HFFc6 (cell line): ENCODE measurements at regions not wholly inside any gene's neighbourhood (a gene's known extent, or its start where the extent isn't known, plus 50 kb on each side); places are given as distances from the start of the nearest gene placed in this dataset.

ENCODE experiments used
- DNase-seq: peaks from one replicate; pipeline ENCODE4 v3.0.0-alpha.2; 2018
- H3K27ac Mint-ChIP-seq: 2 replicates; pipeline ENCODE4 v1.8.0; 2020; ENCODE audit warnings: mild to moderate bottlenecking, mixed read lengths
- H3K27me3 Mint-ChIP-seq: 2 replicates; pipeline ENCODE4 v1.8.0; 2021; ENCODE audit warnings: mild to moderate bottlenecking, moderate library complexity, mixed read lengths; ENCODE audit not compliant: insufficient read depth
- H3K36me3 Mint-ChIP-seq: 2 replicates; pipeline ENCODE4 v1.8.0; 2021; ENCODE audit warnings: low read depth, mixed read lengths
- H3K4me1 Mint-ChIP-seq: 2 replicates; pipeline ENCODE4 v1.8.0; 2020; ENCODE audit warnings: low read depth, mixed read lengths
- H3K4me3 Mint-ChIP-seq: 2 replicates; pipeline ENCODE4 v1.8.0; 2020; ENCODE audit warnings: mild to moderate bottlenecking, moderate library complexity, mixed read lengths
- H3K9me3 Mint-ChIP-seq: 2 replicates; pipeline ENCODE4 v1.8.0; 2020; ENCODE audit warnings: mild to moderate bottlenecking, mixed read lengths
- TF ChIP-seq, protein P1 (sequence below): fragments of 200-600 bp; sonication (generic); IDR thresholded peaks from 2 replicates; pipeline ENCODE4 v1.5.0; 2021; ENCODE audit warnings: antibody characterized with exemption, mild to moderate bottlenecking

GRCh38 chr6:147891671-147892070 lies 383.2 kb downstream of the SAMD5 start:
- H3K27ac Mint-ChIP-seq: no peak overlapping the region
- no peak overlapping the region for H3K4me3 Mint-ChIP-seq
- no peaks in the 10 kb centered on the region for H3K4me1 Mint-ChIP-seq
- TF ChIP-seq, protein P1, sequence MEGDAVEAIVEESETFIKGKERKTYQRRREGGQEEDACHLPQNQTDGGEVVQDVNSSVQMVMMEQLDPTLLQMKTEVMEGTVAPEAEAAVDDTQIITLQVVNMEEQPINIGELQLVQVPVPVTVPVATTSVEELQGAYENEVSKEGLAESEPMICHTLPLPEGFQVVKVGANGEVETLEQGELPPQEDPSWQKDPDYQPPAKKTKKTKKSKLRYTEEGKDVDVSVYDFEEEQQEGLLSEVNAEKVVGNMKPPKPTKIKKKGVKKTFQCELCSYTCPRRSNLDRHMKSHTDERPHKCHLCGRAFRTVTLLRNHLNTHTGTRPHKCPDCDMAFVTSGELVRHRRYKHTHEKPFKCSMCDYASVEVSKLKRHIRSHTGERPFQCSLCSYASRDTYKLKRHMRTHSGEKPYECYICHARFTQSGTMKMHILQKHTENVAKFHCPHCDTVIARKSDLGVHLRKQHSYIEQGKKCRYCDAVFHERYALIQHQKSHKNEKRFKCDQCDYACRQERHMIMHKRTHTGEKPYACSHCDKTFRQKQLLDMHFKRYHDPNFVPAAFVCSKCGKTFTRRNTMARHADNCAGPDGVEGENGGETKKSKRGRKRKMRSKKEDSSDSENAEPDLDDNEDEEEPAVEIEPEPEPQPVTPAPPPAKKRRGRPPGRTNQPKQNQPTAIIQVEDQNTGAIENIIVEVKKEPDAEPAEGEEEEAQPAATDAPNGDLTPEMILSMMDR: no peak
- peaks cover 44% of the 10 kb centered on the region for H3K9me3 Mint-ChIP-seq
- H3K36me3 Mint-ChIP-seq: peaks cover 4% of the 10 kb centered on the region; the same call in 1 of the 2 replicates
- no peak for DNase-seq
- H3K27me3 Mint-ChIP-seq: no peaks in the 10 kb centered on the region

- peaks cover 4% of the 10 kb centered on the region; the same call in 1 of the 2 replicates for H3K36me3 Mint-ChIP-seq
- TF ChIP-seq, protein P1: no peak
- H3K9me3 Mint-ChIP-seq: peaks cover 52% of the 10 kb centered on the region
- no peaks in the 10 kb centered on the region for H3K4me1 Mint-ChIP-seq
- H3K27me3 Mint-ChIP-seq: no peaks in the 10 kb centered on the region
- no peak for DNase-seq
- H3K27ac Mint-ChIP-seq: no peak overlapping the region
- H3K4me3 Mint-ChIP-seq: no peak overlapping the region
Observed at GRCh38 chr6:147892476-147892875, 384.0 kb downstream of the SAMD5 start.

GRCh38 chr6:147895272-147895671 lies 386.8 kb downstream of the SAMD5 start:
- Mint-ChIP-seq H3K9me3 (peaks cover 51% of the 10 kb centered on the region), H3K4me3 (no peak overlapping the region), H3K36me3 (no peaks in the 10 kb centered on the region), H3K27me3 (no peaks in the 10 kb centered on the region), H3K4me1 (no peaks in the 10 kb centered on the region), H3K27ac (no peak overlapping the region)
- DNase-seq: no peak
- TF ChIP-seq, protein P1: no peak

- Mint-ChIP-seq H3K9me3 (peaks cover 39% of the 10 kb centered on the region), H3K36me3 (no peaks in the 10 kb centered on the region), H3K4me1 (no peaks in the 10 kb centered on the region), H3K4me3 (no peak overlapping the region), H3K27ac (no peak overlapping the region), H3K27me3 (no peaks in the 10 kb centered on the region)
- TF ChIP-seq, protein P1: no peak
- DNase-seq: no peak
Observed at GRCh38 chr6:147900247-147900830, 391.8 kb downstream of the SAMD5 start.

DNA sequence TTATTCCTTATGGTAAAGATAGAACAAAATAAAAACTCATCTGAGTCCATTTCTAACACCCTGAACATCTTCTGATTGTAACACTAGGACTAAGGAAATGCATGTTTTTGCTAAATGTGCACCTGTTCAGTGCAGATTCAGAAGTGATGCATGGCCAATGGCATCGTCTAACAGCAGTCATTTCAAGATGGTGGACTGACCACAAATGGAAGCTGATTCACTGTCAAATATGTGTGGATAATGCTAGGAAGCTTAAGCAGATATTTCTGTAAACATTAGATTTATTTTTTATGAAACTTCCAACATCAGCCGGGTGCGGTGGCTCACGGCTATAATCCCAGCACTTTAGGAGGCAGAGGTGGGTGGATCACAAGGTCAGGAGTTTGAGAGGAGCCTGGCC lies 394.8 kb downstream of the SAMD5 start:
- H3K36me3 Mint-ChIP-seq: no peaks in the 10 kb centered on the region
- H3K4me3 Mint-ChIP-seq: no peak overlapping the region
- TF ChIP-seq, protein P1: no peak
- H3K27ac Mint-ChIP-seq: no peak overlapping the region
- H3K9me3 Mint-ChIP-seq: peaks cover 24% of the 10 kb centered on the region
- no peaks in the 10 kb centered on the region for H3K4me1 Mint-ChIP-seq
- no peak for DNase-seq
- no peaks in the 10 kb centered on the region; the same call in 1 of the 2 replicates for H3K27me3 Mint-ChIP-seq
